Transverse colon (tissue), 4 donors: ENCODE measurements at regions not wholly inside any gene's neighbourhood (a gene's known extent, or its start where the extent isn't known, plus 50 kb on each side); places are given as distances from the start of the nearest gene placed in this dataset.
A peak's percentile ranks its signal among the peaks of the same experiment; 100 is the strongest.

Experiments
- DNase-seq: peaks from one replicate; pipeline ENCODE4 v3.0.0-alpha.2; 2019
- H3K27ac ChIP-seq, 4 donors: fragments of 200-600 bp; sonication (generic); 2 replicates each; pipeline ENCODE4 v1.5.1; 2016 to 2018; ENCODE audit warnings: inconsistent platforms in 4 of 4
- H3K27me3 ChIP-seq: fragments of 200-600 bp; sonication (generic); 2 replicates; pipeline ENCODE4 v1.5.1; 2017; ENCODE audit warnings: inconsistent platforms
- H3K36me3 ChIP-seq, 4 donors: fragments of 200-600 bp; sonication (generic); 2 replicates each; pipeline ENCODE4 v1.5.1; 2017 to 2019; ENCODE audit warnings: inconsistent platforms in 4 of 4
- H3K4me1 ChIP-seq, 4 donors: fragments of 200-600 bp; sonication (generic); 2 replicates each; pipeline ENCODE4 v1.5.1; 2017 to 2020; ENCODE audit warnings: inconsistent platforms in 4 of 4
- H3K4me3 ChIP-seq, 4 donors: fragments of 200-600 bp; sonication (generic); 1 replicate in 1 of 4; 2 replicates in 3 of 4; pipeline versions ENCODE4 v1.5.1 to v1.6.1; 2017 to 2019; ENCODE audit warnings: inconsistent platforms in 4 of 4
- H3K9me3 ChIP-seq, 2 donors: fragments of 200-600 bp; sonication (generic); 2 replicates each; pipeline ENCODE4 v1.5.1; 2017 to 2019; ENCODE audit warnings: inconsistent platforms in 2 of 2
- EP300 ChIP-seq: sonication (generic); formaldehyde crosslinking; IDR thresholded peaks from one replicate; pipeline ENCODE4 v1.6.1; 2017; ENCODE audit warnings: antibody characterized with exemption, low read depth
- POLR2A ChIP-seq: fragments of 450-650 bp; IDR thresholded peaks from one replicate; pipeline ENCODE4 v1.6.1; 2016; ENCODE audit warnings: antibody characterized with exemption, mild to moderate bottlenecking, moderate library complexity
- POLR2AphosphoS5 ChIP-seq, 3 donors: sonication (generic); formaldehyde crosslinking; IDR thresholded peaks; one replicate each; pipeline ENCODE4 v1.6.1; 2016; ENCODE audit warnings: antibody characterized with exemption in 3 of 3
- WGBS, 2 donors: methylation state at CpG; one replicate each; pipeline ENCODE4 v1.1.5; 2018; ENCODE audit warnings: low coverage in 1 of 2; 5-methylcytosine and 5-hydroxymethylcytosine counted together
- in situ Hi-C, 4 donors: fragments of 200-750 bp; cut with MboI; loops; one replicate each; pipeline versions ENCODE4 v1.15.0 to v1.15.1; 2017; ENCODE audit warnings: low sequenced_read_pairs in 3 of 4, low pct_ligation_motif_present in 1 of 4, low pct_unique_long_range_greater_than_20kb in 1 of 4
- intact Hi-C: fragments of 100-400 bp; cut with DNase I; formaldehyde crosslinking; loops from one replicate; pipeline ENCODE4 v1.15.1; 2023; ENCODE audit warnings: low total_unique reads
- TF ChIP-seq, protein P1 (sequence below), 5 experiments: fragments of 200-600 bp in 3 of 5; fragments of 450-650 bp in 2 of 5; sonication (generic) in 3 of 5; IDR thresholded peaks; 1 replicate in 2 of 5; 2 replicates in 3 of 5; pipeline ENCODE4 v1.5.1; 2016 to 2017; ENCODE audit warnings: antibody characterized with exemption in 5 of 5, inconsistent platforms in 3 of 5, mild to moderate bottlenecking in 2 of 5, moderate library complexity in 1 of 5

DNA sequence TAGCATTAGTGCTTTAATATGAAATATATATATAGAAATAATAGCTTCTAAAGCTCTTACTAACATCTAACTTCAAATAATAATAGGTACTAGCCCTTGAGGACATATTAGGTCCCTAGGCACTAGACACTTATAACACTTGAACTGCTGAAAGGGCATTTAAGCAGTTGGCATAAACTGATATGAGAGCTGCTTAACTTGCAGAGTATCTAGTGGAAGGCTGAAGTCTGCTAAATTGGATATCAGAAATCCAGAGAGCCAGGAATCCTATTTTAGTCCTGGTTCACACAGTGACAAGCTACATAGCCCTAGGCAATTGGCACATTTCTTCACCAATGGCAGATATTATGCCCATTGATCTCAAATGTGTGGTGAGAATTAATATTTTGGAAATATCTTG, 326.9 kb upstream of the UBE2E3 start:
- H3K36me3 ChIP-seq = no peaks in the 10 kb centered on the region
- TF ChIP-seq EP300 (no peak), POLR2A (no peak), POLR2AphosphoS5 (IDR thresholded peaks at IDR 0.05) (no peak)
- TF ChIP-seq, protein P1, sequence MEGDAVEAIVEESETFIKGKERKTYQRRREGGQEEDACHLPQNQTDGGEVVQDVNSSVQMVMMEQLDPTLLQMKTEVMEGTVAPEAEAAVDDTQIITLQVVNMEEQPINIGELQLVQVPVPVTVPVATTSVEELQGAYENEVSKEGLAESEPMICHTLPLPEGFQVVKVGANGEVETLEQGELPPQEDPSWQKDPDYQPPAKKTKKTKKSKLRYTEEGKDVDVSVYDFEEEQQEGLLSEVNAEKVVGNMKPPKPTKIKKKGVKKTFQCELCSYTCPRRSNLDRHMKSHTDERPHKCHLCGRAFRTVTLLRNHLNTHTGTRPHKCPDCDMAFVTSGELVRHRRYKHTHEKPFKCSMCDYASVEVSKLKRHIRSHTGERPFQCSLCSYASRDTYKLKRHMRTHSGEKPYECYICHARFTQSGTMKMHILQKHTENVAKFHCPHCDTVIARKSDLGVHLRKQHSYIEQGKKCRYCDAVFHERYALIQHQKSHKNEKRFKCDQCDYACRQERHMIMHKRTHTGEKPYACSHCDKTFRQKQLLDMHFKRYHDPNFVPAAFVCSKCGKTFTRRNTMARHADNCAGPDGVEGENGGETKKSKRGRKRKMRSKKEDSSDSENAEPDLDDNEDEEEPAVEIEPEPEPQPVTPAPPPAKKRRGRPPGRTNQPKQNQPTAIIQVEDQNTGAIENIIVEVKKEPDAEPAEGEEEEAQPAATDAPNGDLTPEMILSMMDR (IDR thresholded peaks at IDR 0.05) = no peak
- H3K9me3 ChIP-seq = no peaks in the 10 kb centered on the region
- no peaks in the 10 kb centered on the region for H3K27me3 ChIP-seq
- DNase-seq = no peak
- no peaks in the 10 kb centered on the region for H3K4me1 ChIP-seq
- intact Hi-C loops = no loop called here
- H3K27ac ChIP-seq = no peak overlapping the region
- in situ Hi-C loops = no loop called here
- H3K4me3 ChIP-seq = no peak overlapping the region

DNA sequence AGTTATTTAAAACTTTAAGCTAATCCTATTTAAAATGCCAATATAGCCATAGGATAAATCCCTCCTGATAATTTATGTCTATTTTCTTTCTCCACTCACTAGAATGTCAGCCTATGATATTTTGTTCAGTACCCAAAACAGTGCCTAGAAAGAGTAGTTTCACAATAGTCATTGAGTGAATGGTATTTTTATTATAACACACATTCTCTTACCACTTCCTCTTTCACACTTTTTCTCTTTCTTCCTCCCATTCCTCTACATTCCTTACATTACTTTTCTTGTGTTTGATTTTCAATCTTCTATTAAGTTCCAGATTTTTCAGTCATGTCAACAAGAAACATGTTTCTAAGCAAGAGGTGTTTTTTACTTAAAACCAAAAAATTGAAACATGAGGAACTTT, 327.6 kb upstream of the UBE2E3 start:
- H3K4me1 ChIP-seq = no peaks in the 10 kb centered on the region

DNA sequence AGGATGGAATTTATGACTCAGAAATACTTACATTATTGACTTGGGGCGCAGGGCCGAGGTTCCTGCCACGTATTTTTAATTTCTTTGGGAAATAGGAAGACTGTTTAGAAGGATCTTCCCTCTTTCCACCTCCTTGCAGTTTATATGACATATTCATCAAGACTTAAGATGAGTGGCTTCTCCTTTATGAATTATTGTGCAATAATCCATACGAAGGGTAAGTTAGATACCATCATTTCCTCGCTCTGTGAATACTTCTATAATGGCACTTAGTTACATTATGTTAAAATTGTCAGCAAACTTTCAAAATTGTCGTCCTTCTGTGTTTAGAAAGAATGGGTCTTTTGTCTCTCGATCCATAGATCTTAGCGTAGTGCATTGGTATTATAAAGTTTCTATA, 328.8 kb upstream of the UBE2E3 start:
- Histone ChIP-seq H3K27ac (no peak overlapping the region), H3K4me3 (no peak overlapping the region)

More for the DNA sequence above, 327.6 kb upstream of the UBE2E3 start:
- Histone ChIP-seq H3K27me3 (no peaks in the 10 kb centered on the region), H3K27ac (no peak overlapping the region), H3K36me3 (no peaks in the 10 kb centered on the region), H3K9me3 (no peaks in the 10 kb centered on the region), H3K4me3 (no peak overlapping the region)
- DNase-seq = no peak
- TF ChIP-seq POLR2AphosphoS5 (IDR thresholded peaks at IDR 0.05) = no peak
- no peak for TF ChIP-seq POLR2A
- TF ChIP-seq EP300 = no peak
- TF ChIP-seq, protein P1 (IDR thresholded peaks at IDR 0.05) = no peak
- in situ Hi-C loops (no loop called here), intact Hi-C loops (no loop called here)

DNA sequence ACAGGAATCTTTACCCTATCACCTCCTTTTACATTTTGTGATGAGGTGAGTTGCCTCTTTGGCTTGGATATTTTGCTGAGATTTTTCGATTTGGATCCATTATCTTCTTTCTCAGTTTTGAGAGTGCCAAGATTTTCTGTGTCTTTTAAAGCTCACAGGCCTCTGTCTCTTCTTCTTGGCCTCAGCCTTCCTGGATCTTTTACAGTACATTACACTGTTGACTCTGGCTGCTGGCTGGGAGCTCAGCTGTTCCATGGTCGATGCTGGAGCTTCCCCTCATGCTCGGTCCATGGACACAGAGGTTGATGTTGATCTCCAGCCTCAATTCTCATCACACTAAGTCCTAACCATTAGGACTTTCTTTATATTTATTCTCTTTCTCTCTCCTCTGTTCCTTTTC, 332.8 kb upstream of the UBE2E3 start:
- Histone ChIP-seq H3K9me3 (no peaks in the 10 kb centered on the region), H3K27me3 (no peaks in the 10 kb centered on the region), H3K4me3 (no peak overlapping the region), H3K36me3 (no peaks in the 10 kb centered on the region), H3K4me1 (peaks cover 0 to 11% (median 0%) of the 10 kb centered on the region in 4 donors), H3K27ac (peak overlapping the region in 1 of 4 donors; percentile 22)
- in situ Hi-C loops (no loop called here), intact Hi-C loops (no loop called here)
- TF ChIP-seq POLR2AphosphoS5 (IDR thresholded peaks at IDR 0.05) (no peak), POLR2A (no peak), EP300 (no peak)
- TF ChIP-seq, protein P1 (IDR thresholded peaks at IDR 0.05) = no peak
- no peak for DNase-seq
- 24 to 31% methylated on average over 3 of the region's 3 CpGs for WGBS, 2 donors

More for the DNA sequence above, 328.8 kb upstream of the UBE2E3 start:
- 79 to 84% methylated on average over 8 of the region's 8 CpGs for WGBS, 2 donors
- TF ChIP-seq EP300 (no peak), POLR2AphosphoS5 (IDR thresholded peaks at IDR 0.05) (no peak), POLR2A (no peak)
- TF ChIP-seq, protein P1 (IDR thresholded peaks at IDR 0.05) = no peak
- Histone ChIP-seq H3K4me1 (peaks cover 0 to 11% (median 0%) of the 10 kb centered on the region in 4 donors), H3K36me3 (no peaks in the 10 kb centered on the region), H3K27me3 (no peaks in the 10 kb centered on the region), H3K9me3 (no peaks in the 10 kb centered on the region)
- in situ Hi-C loops (no loop called here), intact Hi-C loops (no loop called here)
- no peak for DNase-seq
